Panc1 (cell line): ENCODE measurements at regions not wholly inside any gene's neighbourhood (a gene's known extent, or its start where the extent isn't known, plus 50 kb on each side); places are given as distances from the start of the nearest gene placed in this dataset.

ENCODE experiments used
- ATAC-seq: fragments of 200-7000 bp; cut with Tn5 transposase; 2 replicates; pipeline ENCODE4 v1.9.1; 2020; ENCODE audit warnings: mild to moderate bottlenecking, moderate library complexity
- BruUV-seq: library from RNA; stranded (reverse); fragments of 400-500 nt; replicated peaks from 2 replicates; lab custom pipeline; 2021; lab: Mats Ljungman, UMichigan
- CTCF ChIA-PET: fragments of 300-600 bp; sonication (Branson Sonifier 250); formaldehyde crosslinking; loops from one replicate; lab custom pipeline; 2022; ENCODE audit warnings: antibody characterized with exemption; lab: Charles Lee
- POLR2A ChIA-PET: fragments of 300-600 bp; sonication (Branson Sonifier 250); formaldehyde crosslinking; loops from one replicate; lab custom pipeline; 2022; ENCODE audit warnings: antibody characterized with exemption; lab: Charles Lee
- DNase-seq: peaks from one replicate; pipeline ENCODE4 v3.0.0-alpha.2; 2010; ENCODE audit warnings: low read depth, low spot score
- H3K27ac ChIP-seq: 2 replicates; pipeline ENCODE4 v1.5.1; 2011; ENCODE audit warnings: mild to moderate bottlenecking, low read length, inconsistent platforms
- H3K27me3 ChIP-seq: fragments of 200-500 bp; sonication (Bioruptor generic); 2 replicates; pipeline ENCODE4 v1.6.0; 2014; ENCODE audit warnings: low read length, inconsistent platforms; ENCODE audit not compliant: control insufficient read depth, insufficient read depth
- H3K36me3 ChIP-seq: fragments of 200-500 bp; sonication (Bioruptor generic); 2 replicates; pipeline ENCODE4 v1.5.1; 2014; ENCODE audit warnings: inconsistent platforms, mild to moderate bottlenecking, low read length, moderate library complexity; ENCODE audit not compliant: control insufficient read depth, insufficient read depth
- H3K4me1 ChIP-seq: 2 replicates; pipeline ENCODE4 v1.5.1; 2011; ENCODE audit warnings: inconsistent platforms, mild to moderate bottlenecking, low read length, moderate library complexity; ENCODE audit not compliant: control insufficient read depth, insufficient read depth
- H3K4me3 ChIP-seq, 2 experiments: 2 replicates each; pipeline ENCODE4 v1.5.1; 2011 to 2012; ENCODE audit warnings: low read depth in 2 of 2, low read length in 2 of 2, mild to moderate bottlenecking in 2 of 2, inconsistent platforms in 1 of 2, moderate library complexity in 1 of 2
- H3K9me3 ChIP-seq: fragments of 200-500 bp; sonication (Bioruptor generic); 2 replicates; pipeline ENCODE4 v1.5.1; 2014; ENCODE audit warnings: low read depth, mild to moderate bottlenecking, inconsistent platforms, low read length, moderate library complexity; ENCODE audit not compliant: control insufficient read depth, insufficient read depth
- CTCF ChIP-seq: fragments of 450-650 bp; IDR thresholded peaks from 2 replicates; pipeline ENCODE4 v1.5.1; 2017; ENCODE audit warnings: mild to moderate bottlenecking
- POLR2AphosphoS5 ChIP-seq: IDR thresholded peaks from 2 replicates; pipeline ENCODE4 v1.6.1; 2012; ENCODE audit warnings: mild to moderate bottlenecking, low read depth, low read length, moderate library complexity
- REST ChIP-seq, 2 experiments: IDR thresholded peaks; 2 replicates each; pipeline ENCODE4 v1.6.1; 2011 to 2012; ENCODE audit warnings: low read depth in 2 of 2, control low read depth in 1 of 2, low read length in 1 of 2, mild to moderate bottlenecking in 1 of 2, moderate library complexity in 1 of 2; ENCODE audit not compliant: insufficient read depth in 1 of 2
- SIN3A ChIP-seq: IDR thresholded peaks from 2 replicates; pipeline ENCODE4 v1.6.1; 2012; ENCODE audit warnings: low read depth, mild to moderate bottlenecking, low read length, moderate library complexity, borderline replicate concordance; ENCODE audit not compliant: insufficient read depth
- TCF7L2 ChIP-seq: IDR thresholded peaks from 2 replicates; pipeline ENCODE4 v1.6.1; 2011; ENCODE audit warnings: mild to moderate bottlenecking, low read depth, low read length, inconsistent platforms
- in situ Hi-C: cut with HindIII; loops from 2 replicates; pipeline ENCODE4 v1.10.0; 2016; ENCODE audit warnings: low sequenced_read_pairs, low pct_unique_long_range_greater_than_20kb
- intact Hi-C: fragments of 100-400 bp; cut with micrococcal nuclease; formaldehyde crosslinking; loops from one replicate; pipeline ENCODE4 v1.10.0; 2022; ENCODE audit not compliant: unreplicated experiment

- Histone ChIP-seq H3K36me3 (no peaks in the 10 kb centered on the region), H3K9me3 (no peaks in the 10 kb centered on the region), H3K4me1 (no peaks in the 10 kb centered on the region), H3K4me3 (no peak overlapping the region), H3K27ac (no peak overlapping the region), H3K27me3 (no peaks in the 10 kb centered on the region)
- TF ChIP-seq POLR2AphosphoS5, result no peak
- TF ChIP-seq REST (IDR thresholded peaks at IDR 0.05; ENCODE audit: insufficient read depth in 1 of 2, low read depth in 2 of 2, low read length in 1 of 2), result no peak
- no peak for TF ChIP-seq CTCF
- no peak for TF ChIP-seq SIN3A
- no peak for TF ChIP-seq TCF7L2
- ChIA-PET CTCF (no interaction called here), POLR2A (no interaction called here)
- DNase-seq, result no peak
- intact Hi-C loops, result no loop called here
- in situ Hi-C loops, result no loop called here
- BruUV-seq, result no TSS peak
- no peak for ATAC-seq
Observed at GRCh38 chr13:109670776-109671175, 115.6 kb downstream of the IRS2 start.

- ATAC-seq, result no peak
- no TSS peak for BruUV-seq
- no peak overlapping the region for H3K27ac ChIP-seq
Observed at GRCh38 chr13:109669956-109670355, 116.4 kb downstream of the IRS2 start.

More at GRCh38 chr13:109669956-109670355, 116.4 kb downstream of the IRS2 start:
- no peak for DNase-seq
- H3K36me3 ChIP-seq, result no peaks in the 10 kb centered on the region
- ChIA-PET POLR2A (no interaction called here), CTCF (no interaction called here)
- H3K9me3 ChIP-seq, result no peaks in the 10 kb centered on the region
- TF ChIP-seq REST (IDR thresholded peaks at IDR 0.05; ENCODE audit: insufficient read depth in 1 of 2, low read depth in 2 of 2, low read length in 1 of 2), result no peak
- TF ChIP-seq TCF7L2, result no peak
- no peak for TF ChIP-seq POLR2AphosphoS5
- H3K4me3 ChIP-seq, result no peak overlapping the region
- in situ Hi-C loops (no loop called here), intact Hi-C loops (no loop called here)
- H3K27me3 ChIP-seq, result no peaks in the 10 kb centered on the region
- H3K4me1 ChIP-seq, result no peaks in the 10 kb centered on the region
